A673 (cell line): ENCODE measurements at regions not wholly inside any gene's neighbourhood (a gene's known extent, or its start where the extent isn't known, plus 50 kb on each side); places are given as distances from the start of the nearest gene placed in this dataset.

ENCODE experiments used
- BruUV-seq: library from RNA; stranded (reverse); fragments of 400-500 nt; replicated peaks from 2 replicates; lab custom pipeline; 2021; lab: Mats Ljungman, UMichigan
- CTCF ChIA-PET: fragments of 300-600 bp; sonication (Branson Sonifier 250); formaldehyde crosslinking; loops from one replicate; lab custom pipeline; 2022; ENCODE audit warnings: antibody characterized with exemption; lab: Charles Lee
- POLR2A ChIA-PET: fragments of 300-600 bp; sonication (Branson Sonifier 250); formaldehyde crosslinking; loops from one replicate; lab custom pipeline; 2022; ENCODE audit warnings: antibody characterized with exemption; ENCODE audit not compliant: low non-redundant PET; lab: Charles Lee
- DNase-seq: peaks from one replicate; pipeline ENCODE4 v3.0.0-alpha.2; 2015; ENCODE audit warnings: low spot score
- H3K27ac ChIP-seq: fragments of 200-600 bp; sonication (generic); 2 replicates; pipeline ENCODE4 v1.5.1; 2016; ENCODE audit warnings: mixed run types, low read depth, mild to moderate bottlenecking, mixed read lengths, antibody characterized with exemption, low read length; ENCODE audit not compliant: poor library complexity, severe bottlenecking
- H3K27me3 ChIP-seq: fragments of 200-600 bp; sonication (generic); replicated peaks from 2 replicates; pipeline ENCODE4 v1.6.1; 2017; ENCODE audit warnings: mixed run types, low read depth, mild to moderate bottlenecking, mixed read lengths, antibody characterized with exemption, low read length; ENCODE audit not compliant: insufficient read depth, poor library complexity
- H3K36me3 ChIP-seq: fragments of 200-600 bp; sonication (generic); 2 replicates; pipeline ENCODE4 v1.6.1; 2016; ENCODE audit warnings: mixed run types, mild to moderate bottlenecking, mixed read lengths, antibody characterized with exemption, low read length; ENCODE audit not compliant: insufficient read depth, poor library complexity, severe bottlenecking
- H3K4me1 ChIP-seq: fragments of 200-600 bp; sonication (generic); 2 replicates; pipeline ENCODE4 v1.6.1; 2017; ENCODE audit warnings: mixed run types, mild to moderate bottlenecking, mixed read lengths, antibody characterized with exemption, low read length; ENCODE audit not compliant: insufficient read depth, poor library complexity, severe bottlenecking
- H3K4me3 ChIP-seq: fragments of 200-600 bp; sonication (generic); 2 replicates; pipeline ENCODE4 v1.5.1; 2016; ENCODE audit warnings: low read depth, mixed run types, mild to moderate bottlenecking, mixed read lengths, low read length; ENCODE audit not compliant: poor library complexity, severe bottlenecking
- H3K9me3 ChIP-seq: fragments of 200-600 bp; sonication (generic); 2 replicates; pipeline ENCODE4 v1.6.1; 2016; ENCODE audit warnings: mixed run types, low read depth, mild to moderate bottlenecking, mixed read lengths, antibody characterized with exemption, low read length; ENCODE audit not compliant: poor library complexity, severe bottlenecking
- EZH2 ChIP-seq: fragments of 200-600 bp; sonication (generic); IDR thresholded peaks from 2 replicates; pipeline ENCODE4 v1.6.1; 2017; ENCODE audit warnings: borderline replicate concordance, low read depth, mild to moderate bottlenecking, mixed read lengths, antibody characterized with exemption, low read length; ENCODE audit not compliant: poor library complexity, severe bottlenecking
- intact Hi-C: fragments of 100-400 bp; cut with micrococcal nuclease; formaldehyde crosslinking; loops from one replicate; pipeline ENCODE4 v1.10.0; 2022; ENCODE audit not compliant: unreplicated experiment
- TF ChIP-seq, protein P1 (sequence below): fragments of 300-800, 200-600 bp; sonication (generic); conservative IDR thresholded peaks from 2 replicates; pipeline ENCODE4 v1.5.1; 2017; ENCODE audit warnings: low read depth, mild to moderate bottlenecking, antibody characterized with exemption, low read length, moderate library complexity, mixed read lengths

DNA sequence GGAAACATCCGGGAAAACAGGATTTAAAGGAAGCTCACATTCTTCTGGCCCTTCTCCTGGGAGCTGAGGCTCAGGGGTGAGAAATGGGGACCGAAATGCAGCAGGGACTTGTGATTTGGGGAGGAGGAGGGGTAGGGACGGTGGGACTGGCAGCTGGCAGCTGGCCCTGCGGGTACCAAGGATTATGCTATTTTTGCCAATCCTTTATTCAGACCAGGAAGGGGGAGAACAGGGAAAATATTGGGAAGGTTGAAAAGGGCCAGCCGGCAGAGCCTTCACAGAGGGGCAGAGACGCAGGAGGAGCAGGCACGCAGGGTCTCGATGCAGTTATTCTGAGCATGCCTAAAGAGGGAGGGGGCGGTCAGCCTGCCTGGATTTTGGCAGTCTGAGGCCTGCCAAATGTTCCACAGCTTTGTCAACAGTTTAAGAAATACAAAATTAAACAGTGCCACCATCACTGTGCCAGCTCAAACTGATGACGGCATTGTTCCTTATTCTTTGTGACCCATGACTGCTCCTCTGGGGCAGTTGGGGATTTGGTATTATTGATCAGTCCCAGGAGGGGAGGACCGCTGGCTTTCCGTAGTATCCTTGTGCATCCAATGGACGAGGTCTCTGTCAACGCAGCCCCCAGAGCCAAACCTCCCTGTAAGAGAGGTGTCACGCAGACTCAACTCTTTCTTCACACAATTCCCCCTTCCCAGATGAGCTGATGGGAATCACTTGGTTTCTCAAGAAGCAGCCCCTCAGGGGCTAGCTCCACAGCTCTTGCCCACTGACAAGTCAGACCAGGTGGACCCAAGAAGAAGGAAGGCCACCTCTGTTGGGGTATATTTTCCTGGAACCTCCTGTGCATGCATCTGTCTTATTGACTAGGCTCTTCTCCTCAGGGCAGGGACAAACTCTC, 553.3 kb downstream of the BNC2 start:
- H3K27me3 ChIP-seq, result no peaks in the 10 kb centered on the region
- BruUV-seq, result no TSS peak
- ChIA-PET POLR2A (no interaction called here), CTCF (no interaction called here)
- TF ChIP-seq, protein P1, sequence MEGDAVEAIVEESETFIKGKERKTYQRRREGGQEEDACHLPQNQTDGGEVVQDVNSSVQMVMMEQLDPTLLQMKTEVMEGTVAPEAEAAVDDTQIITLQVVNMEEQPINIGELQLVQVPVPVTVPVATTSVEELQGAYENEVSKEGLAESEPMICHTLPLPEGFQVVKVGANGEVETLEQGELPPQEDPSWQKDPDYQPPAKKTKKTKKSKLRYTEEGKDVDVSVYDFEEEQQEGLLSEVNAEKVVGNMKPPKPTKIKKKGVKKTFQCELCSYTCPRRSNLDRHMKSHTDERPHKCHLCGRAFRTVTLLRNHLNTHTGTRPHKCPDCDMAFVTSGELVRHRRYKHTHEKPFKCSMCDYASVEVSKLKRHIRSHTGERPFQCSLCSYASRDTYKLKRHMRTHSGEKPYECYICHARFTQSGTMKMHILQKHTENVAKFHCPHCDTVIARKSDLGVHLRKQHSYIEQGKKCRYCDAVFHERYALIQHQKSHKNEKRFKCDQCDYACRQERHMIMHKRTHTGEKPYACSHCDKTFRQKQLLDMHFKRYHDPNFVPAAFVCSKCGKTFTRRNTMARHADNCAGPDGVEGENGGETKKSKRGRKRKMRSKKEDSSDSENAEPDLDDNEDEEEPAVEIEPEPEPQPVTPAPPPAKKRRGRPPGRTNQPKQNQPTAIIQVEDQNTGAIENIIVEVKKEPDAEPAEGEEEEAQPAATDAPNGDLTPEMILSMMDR, result no peak
- no peak for TF ChIP-seq EZH2
- H3K4me1 ChIP-seq, result no peaks in the 10 kb centered on the region
- H3K27ac ChIP-seq, result no peak overlapping the region
- no peaks in the 10 kb centered on the region for H3K36me3 ChIP-seq
- no peak for DNase-seq
- H3K4me3 ChIP-seq, result no peak overlapping the region
- intact Hi-C loops, result no loop called here
- H3K9me3 ChIP-seq, result no peaks in the 10 kb centered on the region

- DNase-seq, result no peak
- Histone ChIP-seq H3K4me3 (no peak overlapping the region), H3K9me3 (no peaks in the 10 kb centered on the region), H3K36me3 (no peaks in the 10 kb centered on the region), H3K4me1 (no peaks in the 10 kb centered on the region), H3K27me3 (no peaks in the 10 kb centered on the region), H3K27ac (no peak overlapping the region)
- ChIA-PET CTCF (no interaction called here), POLR2A (no interaction called here)
- no TSS peak for BruUV-seq
- no peak for TF ChIP-seq EZH2
- intact Hi-C loops, result no loop called here
Observed at GRCh38 chr9:16318516-16319060, 551.9 kb downstream of the BNC2 start.

DNA sequence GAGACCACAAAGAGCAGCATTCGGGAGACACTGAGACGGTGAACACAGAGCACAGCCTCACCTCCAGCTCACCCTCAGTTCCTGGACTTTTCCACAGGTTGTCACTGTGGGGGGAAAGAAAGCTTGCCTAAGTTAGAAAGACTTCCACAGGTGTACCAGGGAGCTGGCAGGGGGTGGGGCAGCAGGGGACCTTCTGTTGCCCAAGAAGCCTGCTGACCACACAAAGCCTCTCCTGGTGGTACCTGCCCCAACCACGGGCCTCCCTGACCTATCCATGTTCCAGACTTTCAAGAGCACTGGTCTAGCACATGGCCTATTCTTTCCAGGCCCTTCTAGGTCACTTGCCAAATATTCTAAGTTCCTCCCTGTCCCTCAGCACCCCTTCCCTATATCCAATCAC, 550.8 kb downstream of the BNC2 start:
- Histone ChIP-seq H3K4me3 (no peak overlapping the region), H3K27ac (no peak overlapping the region), H3K9me3 (no peaks in the 10 kb centered on the region), H3K27me3 (no peaks in the 10 kb centered on the region), H3K4me1 (no peaks in the 10 kb centered on the region), H3K36me3 (no peaks in the 10 kb centered on the region)
- intact Hi-C loops, result no loop called here
- BruUV-seq, result no TSS peak
- TF ChIP-seq, protein P1, result no peak
- TF ChIP-seq EZH2, result no peak
- DNase-seq, result no peak
- ChIA-PET CTCF (no interaction called here), POLR2A (no interaction called here)
